DMS53 treated with DMSO at 0.1 percent for 48 hours (cell line): ENCODE measurements at regions not wholly inside any gene's neighbourhood (a gene's known extent, or its start where the extent isn't known, plus 50 kb on each side); places are given as distances from the start of the nearest gene placed in this dataset.

ENCODE experiments used
- DNase-seq: peaks from one replicate; lab custom pipeline; 2025; ENCODE audit not compliant: unreplicated experiment; lab: John Stamatoyannopoulos, UW

DNA sequence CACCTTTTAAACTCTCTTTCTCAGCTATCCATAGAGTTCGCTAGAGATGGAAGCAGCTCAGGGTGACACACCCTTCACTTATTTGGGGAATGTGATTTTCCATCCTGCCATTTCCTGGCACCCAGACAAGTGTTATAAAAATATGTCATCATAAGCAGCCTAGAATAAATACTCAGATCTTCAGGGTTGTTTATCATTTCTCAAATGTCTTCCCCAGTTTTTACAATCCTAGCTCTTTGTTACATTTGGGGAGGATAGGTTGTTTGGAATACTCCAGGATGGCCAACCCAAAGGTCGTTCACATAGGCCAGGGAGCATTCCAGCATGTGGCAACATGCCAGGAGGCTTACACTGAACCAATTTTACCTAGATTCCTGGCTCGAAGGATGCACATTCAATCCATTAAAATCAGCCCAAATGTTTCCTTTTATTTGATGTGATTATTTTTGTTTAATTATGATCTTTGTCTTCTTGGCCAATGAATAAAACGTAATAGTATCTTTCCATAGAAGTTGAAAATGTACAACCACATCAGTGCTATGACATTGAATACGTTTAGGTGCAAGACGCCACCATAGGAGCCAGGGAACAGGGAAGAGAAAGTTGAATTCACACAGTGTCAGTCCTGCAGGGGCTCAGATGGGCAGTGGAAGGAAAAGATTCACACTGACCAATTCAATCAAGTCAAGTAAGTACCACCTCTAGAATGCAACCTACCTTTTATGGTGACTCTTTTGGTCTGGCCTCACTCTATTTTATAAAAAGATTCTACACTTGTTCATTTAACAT is 537.7 kb upstream of the MDFIC2 start:
- no peak for DNase-seq

DNA sequence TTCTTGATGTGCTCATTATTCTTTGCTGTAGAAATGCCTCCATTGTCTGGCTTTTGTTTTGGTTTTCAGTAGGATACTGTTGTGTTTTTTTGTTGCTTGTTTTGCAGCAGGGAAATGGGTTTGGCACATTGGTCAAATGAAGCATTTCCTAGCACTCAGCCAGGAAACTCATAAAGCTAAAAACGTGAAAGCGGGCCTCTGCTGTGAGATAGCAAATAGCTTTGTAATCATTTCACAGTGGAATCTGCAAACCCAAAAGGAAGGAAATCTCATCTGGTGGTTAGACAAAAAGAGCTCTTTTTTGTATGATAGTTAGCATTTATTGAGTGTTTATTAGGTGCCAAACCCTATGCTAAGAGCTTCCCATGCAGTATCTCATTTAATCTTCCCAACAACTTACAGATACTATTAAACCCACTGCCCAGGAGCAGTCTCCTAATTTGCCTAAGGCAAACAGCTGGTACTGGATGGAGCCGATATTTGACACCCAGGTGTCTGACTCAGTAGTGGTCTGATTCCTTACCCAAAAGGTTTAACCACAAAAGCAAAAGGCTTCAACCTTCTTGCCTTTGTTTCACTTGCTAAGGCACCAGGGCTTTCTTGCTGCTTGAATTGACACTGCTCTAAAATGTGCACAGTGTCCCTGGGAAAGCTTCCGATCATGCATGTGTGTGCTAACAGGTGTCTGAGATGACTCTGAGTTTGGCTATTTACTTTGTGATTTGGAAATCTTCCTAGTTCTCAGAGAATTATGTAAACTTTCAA is 527.9 kb upstream of the MDFIC2 start:
- no peak for DNase-seq

DNA sequence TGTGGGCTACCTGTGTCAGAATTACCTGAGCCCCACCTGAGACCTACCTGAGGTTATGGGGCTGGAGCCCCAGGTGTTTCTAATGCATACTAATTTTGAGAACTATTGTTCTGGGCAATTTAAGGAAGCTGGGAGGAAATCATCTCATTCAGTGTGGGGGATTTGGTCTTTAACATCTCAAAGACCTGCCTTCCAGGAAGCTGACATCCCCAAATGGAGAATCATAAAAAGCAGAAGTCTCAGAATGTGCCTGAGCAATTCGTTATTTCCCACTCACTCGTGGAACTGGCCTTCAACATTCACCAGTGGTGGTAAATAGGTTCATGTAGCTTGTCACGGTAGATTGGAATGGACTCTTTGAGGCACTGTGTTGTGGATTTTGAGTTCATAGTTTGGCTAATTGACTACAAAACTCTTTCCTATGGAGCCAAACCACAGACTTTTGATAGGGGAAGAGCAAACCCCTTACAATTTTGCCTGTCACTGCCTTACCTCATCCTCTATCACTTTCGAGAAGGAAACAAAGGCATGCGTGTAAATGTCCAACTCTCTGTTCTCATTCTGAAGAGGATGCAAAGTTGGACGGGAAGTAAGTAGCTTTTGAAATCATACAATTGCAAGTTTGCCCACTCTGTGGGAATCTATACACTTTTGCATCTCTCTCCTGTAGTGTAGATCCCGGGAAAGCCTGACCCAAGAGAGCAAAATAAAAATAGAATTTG is 521.0 kb upstream of the MDFIC2 start:
- no peak for DNase-seq

DNA sequence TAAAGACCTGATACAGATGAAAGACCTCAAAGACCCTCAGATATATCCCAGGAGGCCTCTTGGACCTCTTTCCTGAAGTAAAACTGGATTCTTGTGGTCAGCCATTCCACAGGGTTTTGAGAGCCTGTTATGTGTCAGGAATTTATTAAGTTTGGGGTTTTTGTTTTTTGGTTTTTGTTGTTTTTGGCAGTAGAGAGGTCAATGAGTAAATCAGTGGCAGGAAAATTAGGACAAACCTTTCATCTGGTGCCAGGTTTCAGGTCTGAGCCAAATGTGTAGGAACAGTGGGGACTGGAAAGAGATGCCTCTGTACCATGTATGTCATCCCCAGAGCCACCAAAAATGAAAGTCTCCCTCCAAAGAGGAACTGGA is 520.4 kb upstream of the MDFIC2 start:
- DNase-seq: no peak

DNA sequence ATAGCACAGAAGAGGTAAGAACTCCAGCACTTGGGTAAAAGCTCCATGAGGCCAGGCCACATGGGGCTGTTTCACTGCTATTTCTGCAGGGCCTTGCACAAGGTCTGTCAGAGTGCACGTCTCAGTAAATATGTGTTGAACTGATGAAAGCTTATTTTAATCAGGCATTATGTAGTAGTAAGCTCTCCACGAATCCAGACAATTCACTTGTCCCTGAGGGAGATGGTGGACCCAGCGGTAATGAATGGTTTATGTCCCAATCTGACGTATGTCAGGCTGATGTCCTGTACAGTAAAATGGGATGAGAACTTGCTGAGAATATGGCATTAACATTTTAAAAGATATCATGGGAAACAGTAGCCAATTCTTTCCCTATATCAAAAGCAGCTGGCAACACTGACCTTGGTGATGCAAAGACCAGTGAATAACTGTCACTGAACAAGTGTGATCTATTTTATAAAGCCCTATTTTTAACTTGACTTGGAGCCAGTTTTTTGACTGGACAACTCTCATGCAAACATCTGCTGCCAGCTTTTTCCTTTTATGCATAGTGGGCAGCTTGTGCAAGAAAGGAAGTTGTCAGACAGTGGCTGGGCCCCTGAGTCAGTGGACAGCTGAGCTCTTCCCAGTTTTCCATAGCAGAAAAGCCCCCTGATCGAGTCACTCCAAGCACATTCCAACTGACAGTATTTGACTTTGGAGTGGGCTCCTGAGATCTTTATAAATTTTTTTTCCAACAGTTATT is 519.8 kb upstream of the MDFIC2 start:
- DNase-seq: no peak

DNA sequence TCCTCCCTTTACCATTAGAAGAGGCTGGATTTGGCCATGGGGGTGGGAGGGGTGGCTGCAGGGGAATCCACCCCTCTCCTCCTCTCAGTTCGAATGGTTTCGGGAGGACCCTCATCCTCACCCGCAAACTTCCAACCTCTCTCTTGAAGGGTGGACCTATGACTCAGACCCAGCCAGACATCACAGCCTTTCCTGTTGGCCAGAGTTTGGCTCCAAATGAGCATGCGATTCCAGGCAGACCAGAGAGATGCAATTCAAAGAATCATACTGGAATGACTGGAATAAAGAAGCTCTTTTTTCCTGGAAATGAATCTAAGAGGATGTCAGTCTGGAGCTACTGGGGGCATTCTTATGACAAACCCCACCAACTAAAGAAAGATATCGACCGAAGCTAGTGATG is 516.7 kb upstream of the MDFIC2 start:
- no peak for DNase-seq

DNA sequence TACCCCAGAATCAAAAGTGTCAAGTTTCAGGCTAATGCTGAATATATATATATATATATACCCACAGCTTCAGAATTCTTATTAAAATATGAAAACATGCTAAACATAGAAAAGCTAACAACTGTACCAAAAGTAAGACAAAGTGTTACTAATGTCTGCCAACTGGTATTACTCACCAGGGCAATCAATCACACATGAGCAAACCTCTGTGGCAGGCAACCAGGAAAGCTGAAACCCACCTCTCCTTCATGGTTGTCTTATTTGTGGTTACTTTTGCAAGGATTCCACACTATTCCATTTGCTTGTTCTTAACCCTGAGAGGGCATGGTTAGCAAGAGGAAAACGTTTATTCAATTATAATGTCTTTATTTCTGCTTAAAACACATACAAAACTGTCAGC is 512.3 kb upstream of the MDFIC2 start:
- DNase-seq: no peak

DNA sequence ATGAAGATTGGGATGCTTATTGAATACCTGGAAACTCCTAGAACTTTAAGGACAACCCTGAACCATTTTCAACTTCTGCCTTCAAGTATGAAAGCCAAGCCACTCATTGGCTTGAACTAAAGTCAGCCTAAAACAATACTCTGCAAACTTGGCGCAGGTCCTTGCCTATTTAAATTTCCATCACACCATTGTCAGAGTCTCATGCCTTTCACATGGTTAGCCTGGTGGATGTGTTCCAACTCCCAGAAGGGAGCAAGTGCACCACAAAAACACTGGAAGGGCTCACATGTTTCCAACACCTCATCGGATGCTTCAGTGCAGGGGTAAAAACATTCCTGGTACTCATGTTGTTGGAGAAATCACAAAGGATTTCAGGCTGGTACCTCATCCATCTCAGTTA is 511.6 kb upstream of the MDFIC2 start:
- no peak for DNase-seq

DNA sequence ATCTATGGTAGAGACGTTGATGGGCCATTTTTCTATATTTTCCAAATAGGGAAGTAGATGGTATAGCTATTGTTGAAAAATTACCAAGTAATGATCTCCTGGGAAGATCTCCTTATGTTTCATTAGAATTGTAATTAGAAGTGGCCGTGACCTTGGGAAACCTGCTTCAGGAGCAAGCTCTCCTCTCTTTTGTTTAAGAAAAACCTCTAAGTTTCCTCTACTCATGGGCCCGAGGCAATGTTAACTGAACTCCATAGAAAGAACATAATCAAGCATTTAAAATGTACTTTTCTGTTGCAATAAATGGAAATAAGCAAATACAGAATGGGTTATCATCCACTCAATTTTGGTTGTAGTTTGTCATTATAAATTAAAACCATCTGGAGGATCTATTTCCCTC is 511.2 kb upstream of the MDFIC2 start:
- DNase-seq: no peak

DNA sequence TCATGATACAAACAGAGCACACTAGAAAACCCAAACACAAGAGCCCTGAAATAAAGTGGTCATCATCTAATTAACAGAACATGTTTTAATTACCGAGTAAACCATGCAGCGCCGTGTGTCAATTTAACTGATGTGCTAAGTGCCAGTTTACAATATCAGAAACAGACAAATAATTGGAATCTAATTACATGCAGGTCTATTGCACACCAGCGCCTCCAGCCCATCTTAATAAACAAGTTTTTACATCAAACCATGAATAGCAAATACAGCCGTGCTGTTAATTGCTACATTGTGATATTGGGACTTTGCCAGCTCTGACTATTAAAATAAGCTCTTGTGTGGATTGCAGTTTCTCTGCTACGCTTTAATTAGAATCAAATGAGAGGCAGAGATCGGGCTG is 510.2 kb upstream of the MDFIC2 start:
- no peak for DNase-seq

DNA sequence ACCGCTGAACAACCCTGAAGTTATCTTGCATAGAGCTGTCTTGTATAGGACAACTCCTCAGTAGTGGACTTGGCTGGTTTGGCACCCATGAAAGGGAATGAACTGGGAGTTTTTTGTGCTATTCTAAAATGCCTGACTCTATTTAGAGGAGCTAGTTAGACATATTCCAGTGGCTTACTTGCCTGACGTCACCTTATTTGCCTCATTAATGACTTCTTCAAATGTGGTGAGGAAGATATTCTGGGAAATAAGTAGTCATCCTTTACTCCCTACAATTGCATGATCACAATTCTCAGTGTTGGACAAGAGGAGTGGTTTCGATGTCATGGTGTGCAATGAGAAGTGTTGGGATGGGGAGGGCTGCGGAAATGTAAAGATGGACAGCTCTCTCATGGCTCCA is 509.2 kb upstream of the MDFIC2 start:
- no peak for DNase-seq

DNA sequence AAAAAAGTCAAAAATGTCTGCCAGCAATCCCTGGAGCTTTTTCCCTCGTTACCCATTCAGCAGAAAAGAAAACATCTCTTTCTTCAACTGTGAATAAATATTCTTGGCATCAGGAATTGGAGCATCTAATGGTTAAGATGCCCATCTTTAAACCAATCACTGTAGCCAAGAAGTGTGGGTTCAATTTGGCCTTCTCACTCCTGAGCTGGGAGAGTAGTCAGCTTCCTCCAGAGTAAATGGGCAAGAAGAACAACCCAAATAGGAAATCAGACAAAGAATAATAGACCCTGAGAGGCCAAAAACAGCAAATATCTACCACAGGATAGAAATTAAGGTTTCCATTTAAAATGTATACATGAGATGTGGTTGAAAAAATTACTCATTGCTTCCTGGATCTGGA is 508.0 kb upstream of the MDFIC2 start:
- DNase-seq: no peak

DNA sequence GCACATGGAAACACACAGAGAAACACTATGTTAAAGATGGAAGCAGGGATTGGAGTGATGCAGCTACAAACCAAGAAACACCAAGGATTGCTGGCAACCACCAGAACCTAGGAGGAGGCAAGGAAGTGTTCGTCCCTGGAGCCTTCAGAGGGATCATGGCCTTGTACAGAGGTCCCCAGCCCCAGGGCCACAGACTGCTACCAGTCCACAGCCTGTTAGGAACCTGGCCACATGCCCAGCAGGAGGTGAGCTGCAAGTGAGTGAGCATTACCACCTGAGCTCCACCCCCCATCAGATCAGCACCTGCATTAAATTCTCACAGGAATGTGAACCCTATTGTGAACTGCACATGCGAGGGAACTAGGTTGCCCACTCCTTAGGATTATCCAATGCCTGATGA is 505.7 kb upstream of the MDFIC2 start:
- DNase-seq: no peak

DNA sequence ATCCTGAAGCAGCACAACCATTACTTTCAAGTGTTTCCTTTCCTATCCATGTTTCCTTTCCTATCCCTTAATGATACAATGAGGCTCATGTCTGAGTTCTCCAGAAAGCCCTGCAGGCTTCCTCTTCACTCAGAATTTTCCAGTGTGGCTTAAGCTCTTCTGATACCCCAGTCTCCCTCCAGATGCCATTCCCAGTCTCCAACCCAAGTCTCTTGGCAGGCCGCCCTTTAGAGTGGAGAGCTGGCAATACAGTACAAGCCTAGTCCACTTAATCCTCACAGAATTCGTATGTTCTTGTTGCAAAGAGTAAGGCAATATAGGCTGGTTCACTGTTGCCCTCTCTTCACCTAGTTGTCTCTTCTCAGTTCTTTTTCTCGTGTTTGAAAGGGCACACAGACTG is 503.9 kb upstream of the MDFIC2 start:
- DNase-seq: no peak

DNA sequence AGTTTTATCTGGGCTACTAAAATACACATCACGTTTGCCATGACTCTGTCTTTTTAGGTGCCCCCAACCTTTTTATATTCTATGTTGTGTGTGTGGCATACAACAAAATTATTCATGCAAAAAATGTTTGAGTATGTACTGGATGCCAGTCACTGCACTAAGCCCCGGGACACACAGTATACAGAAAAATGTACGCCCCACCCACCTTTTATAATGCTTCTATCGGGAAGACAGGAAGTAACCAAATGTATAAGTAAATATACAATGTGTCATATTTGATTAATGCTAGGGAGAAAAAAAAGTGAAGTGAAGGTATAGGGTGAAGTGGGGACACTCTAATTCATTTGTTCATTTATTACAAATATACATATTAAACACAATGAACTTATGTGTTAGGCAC is 503.4 kb upstream of the MDFIC2 start:
- DNase-seq: no peak

DNA sequence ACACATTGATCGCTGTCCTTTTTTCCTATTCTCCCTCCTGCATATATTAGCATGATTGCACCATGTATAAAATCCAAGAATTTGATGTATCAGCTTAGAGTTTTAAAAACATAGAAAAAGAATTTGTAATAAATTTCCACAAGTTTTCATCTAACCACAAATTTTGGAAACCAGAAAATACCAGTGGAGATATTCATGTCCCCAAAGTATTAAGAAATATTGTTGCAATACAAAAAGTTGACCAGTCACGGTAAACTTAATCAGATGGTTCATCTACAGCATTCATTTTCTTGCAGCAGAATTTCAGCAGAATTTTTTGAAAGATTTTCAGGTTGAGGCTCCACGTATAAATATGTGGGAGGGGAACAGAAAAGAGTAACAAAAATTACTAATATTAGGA is 500.9 kb upstream of the MDFIC2 start:
- no peak for DNase-seq

DNA sequence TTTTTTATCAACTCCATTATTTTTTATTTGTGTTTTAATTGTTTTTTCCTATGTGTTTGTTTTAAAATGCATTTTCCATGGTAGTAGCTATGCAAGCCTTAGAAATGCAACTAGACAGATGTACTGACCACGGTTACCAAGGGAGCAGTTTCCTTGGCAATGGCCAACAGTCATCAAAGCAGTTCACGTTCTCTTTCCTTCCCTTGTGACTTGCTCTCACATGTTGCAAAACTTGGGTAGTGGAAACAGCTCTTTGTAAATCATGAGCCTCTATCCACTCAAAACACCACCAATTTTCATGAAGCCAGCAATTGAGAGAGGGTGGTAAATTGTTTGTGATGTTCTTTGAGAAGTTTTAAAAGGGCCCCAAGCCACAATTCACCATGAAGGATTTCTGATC is 499.4 kb upstream of the MDFIC2 start:
- DNase-seq: no peak

DNA sequence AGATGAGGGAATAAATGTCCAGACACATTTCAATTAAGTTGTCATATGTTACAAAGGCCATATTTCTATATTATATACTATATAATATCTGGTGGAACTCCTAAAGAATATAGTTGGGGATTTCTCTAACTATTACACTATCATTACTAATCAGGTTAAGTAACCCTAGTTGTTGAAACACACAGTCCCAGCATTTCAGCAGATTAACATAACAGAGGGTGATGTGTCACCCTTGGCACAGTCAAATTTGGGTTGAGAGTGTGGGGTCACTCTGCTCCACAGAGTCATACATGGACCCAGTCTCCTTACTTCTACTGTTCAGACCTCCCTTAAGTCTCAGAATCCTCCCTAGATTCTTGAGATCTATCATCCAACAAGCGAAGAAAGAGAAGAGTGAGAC is 496.4 kb upstream of the MDFIC2 start:
- no peak for DNase-seq

DNA sequence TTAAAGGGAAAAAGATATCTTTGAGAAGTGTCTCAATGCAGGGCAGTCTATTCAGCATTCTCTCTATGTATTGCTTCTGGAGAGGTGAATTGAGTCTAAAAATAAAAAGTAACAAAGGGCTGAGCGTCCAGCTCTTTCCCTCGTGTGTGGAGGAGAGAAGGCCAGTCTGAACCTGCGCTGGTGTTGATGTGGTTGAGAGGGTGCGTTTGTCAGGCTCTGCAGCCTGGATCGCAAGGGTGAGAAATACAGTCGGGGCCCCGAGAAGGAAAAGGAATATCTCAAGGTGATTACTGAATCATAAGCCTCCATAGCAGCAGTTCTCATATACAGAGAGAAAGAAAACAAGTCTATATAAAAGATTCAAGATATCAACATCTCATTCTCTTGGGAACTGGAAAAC is 494.1 kb upstream of the MDFIC2 start:
- DNase-seq: no peak

DNA sequence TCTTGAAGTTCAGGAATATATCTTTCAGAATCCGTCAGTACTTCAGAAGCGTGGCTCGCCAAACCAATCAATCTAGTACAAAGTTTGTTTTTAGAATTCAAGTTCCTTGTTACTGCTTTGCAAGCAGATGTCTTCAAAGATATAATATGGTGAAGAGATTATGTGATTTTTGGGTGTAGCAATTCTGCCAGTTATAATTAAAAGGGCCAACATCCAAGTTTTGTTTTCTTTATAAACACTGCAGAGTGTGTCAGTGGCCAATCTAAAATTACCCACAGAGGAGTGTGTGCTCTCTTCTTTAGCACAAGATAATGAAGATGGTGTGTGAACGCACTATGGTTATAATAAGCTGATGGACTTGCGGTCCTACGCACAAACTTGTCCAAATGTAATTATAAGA is 493.6 kb upstream of the MDFIC2 start:
- no peak for DNase-seq

DNA sequence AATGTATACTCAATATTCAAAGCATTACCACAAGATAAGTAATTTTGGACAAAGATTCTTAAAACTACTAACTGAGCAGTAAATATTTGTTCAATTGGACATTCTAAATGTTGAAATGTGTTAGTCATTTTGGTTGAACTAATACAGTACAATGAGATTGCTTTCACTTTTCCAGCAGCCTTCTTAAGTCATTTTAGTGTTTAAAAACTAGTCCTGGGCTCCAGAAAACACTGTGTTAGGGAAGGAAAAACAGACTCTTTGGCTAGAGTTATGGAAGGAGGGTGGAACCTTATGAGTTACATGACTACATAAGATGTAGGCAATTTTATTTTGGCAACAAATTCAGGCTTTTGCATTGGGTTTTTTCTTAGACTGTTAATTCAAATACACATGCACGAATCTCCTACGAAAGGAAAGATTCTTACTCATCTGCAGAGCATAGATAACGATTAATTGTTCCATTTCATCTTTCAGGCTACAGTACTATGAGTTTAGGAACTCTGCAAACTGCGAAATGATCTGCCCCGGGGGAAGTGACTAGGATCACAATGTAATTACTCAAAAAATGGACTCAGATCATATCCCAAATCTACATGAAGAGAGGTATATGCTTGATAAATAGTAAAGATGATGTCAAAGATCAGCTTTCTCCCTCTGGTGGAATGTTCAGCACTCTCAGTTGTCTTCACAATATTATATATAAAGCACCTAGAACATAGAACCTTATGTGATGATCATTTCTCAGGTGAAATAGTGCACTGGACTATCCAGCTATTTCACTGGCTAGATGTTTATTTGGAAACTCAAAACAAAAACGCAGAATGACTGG is 492.8 kb upstream of the MDFIC2 start:
- no peak for DNase-seq
